Heart left ventricle (tissue), 16 donors: ENCODE measurements at regions not wholly inside any gene's neighbourhood (a gene's known extent, or its start where the extent isn't known, plus 50 kb on each side); places are given as distances from the start of the nearest gene placed in this dataset.

Experiments
- ATAC-seq, 4 donors: fragments of 200-7000 bp; cut with Tn5 transposase; one replicate each; pipeline ENCODE4 v1.9.1; 2020 to 2022; ENCODE audit warnings: moderate library complexity in 4 of 4, mild to moderate bottlenecking in 3 of 4, moderate number of reproducible peaks in 1 of 4
- DNase-seq, 5 donors: peaks; one replicate each; pipeline ENCODE4 v3.0.0-alpha.2; 2020
- H3K27ac ChIP-seq, 12 donors: fragments of 200-600 bp; sonication (generic) in 4 of 12; one replicate each; pipeline versions ENCODE4 v1.5.0 to v1.8.0; 2016 to 2022; ENCODE audit warnings: mild to moderate bottlenecking in 2 of 12
- H3K27me3 ChIP-seq, 9 donors: fragments of 200-600 bp; sonication (generic) in 2 of 9; one replicate each; pipeline versions ENCODE4 v1.5.1 to v1.8.0; 2016 to 2022; ENCODE audit warnings: mild to moderate bottlenecking in 3 of 9
- H3K36me3 ChIP-seq, 9 donors: fragments of 200-600 bp; sonication (generic) in 2 of 9; one replicate each; pipeline versions ENCODE4 v1.5.0 to v1.8.0; 2018 to 2022; ENCODE audit warnings: mild to moderate bottlenecking in 2 of 9
- H3K4me1 ChIP-seq, 12 donors: fragments of 200-600 bp; sonication (generic) in 4 of 12; one replicate each; pipeline versions ENCODE4 v1.5.0 to v1.8.0; 2016 to 2022; ENCODE audit warnings: mild to moderate bottlenecking in 3 of 12
- H3K4me3 ChIP-seq, 12 donors: fragments of 200-600 bp; sonication (generic) in 4 of 12; one replicate each; pipeline versions ENCODE4 v1.5.0 to v1.8.0; 2017 to 2022; ENCODE audit warnings: mild to moderate bottlenecking in 9 of 12, moderate library complexity in 4 of 12
- H3K9me3 ChIP-seq, 12 donors: fragments of 200-600 bp; sonication (generic) in 4 of 12; one replicate each; pipeline versions ENCODE4 v1.5.0 to v1.8.0; 2016 to 2022; ENCODE audit warnings: mild to moderate bottlenecking in 1 of 12
- CTCF ChIP-seq, 12 donors: fragments of 200-600 bp; sonication (generic) in 4 of 12; IDR thresholded peaks; one replicate each; pipeline versions ENCODE4 v1.5.0 to v1.8.0; 2018 to 2022; ENCODE audit warnings: antibody characterized with exemption in 12 of 12, mild to moderate bottlenecking in 5 of 12
- POLR2A ChIP-seq, 2 donors: fragments of 450-650 bp; IDR thresholded peaks; one replicate each; pipeline ENCODE4 v1.6.1; 2017; ENCODE audit warnings: antibody characterized with exemption in 2 of 2, mild to moderate bottlenecking in 2 of 2, moderate library complexity in 2 of 2
- WGBS, 4 donors: extraction: QIAGEN DNeasy Blood & Tissue Kit in 2 of 4; methylation state at CpG; one replicate each; pipeline versions ENCODE4 v1.1.5 to v1.1.7; 2013 to 2018; 5-methylcytosine and 5-hydroxymethylcytosine counted together
- intact Hi-C, 10 donors: fragments of 100-400 bp; cut with DNase I; formaldehyde crosslinking; loops; one replicate each; pipeline versions ENCODE4 v1.11.1 to v1.14.2; 2022
- donor health status: ischemic (EF 13 %, LVEDD 7.1; RV severe dilation, severe dysfunction).
- donor health status: healthy with polysubstance abuse.
- donor health status: DM: no; HTN: yes; CAD: no.
- donor health status: DM: no; HTN: no; CAD: no.
- donor health status: ischemic (EF 25% LVEDD 6.9; RV normal size, moderate dysfunction).
- donor health status: ischemic (EF 25% LVEDD 5.7; RV mildly dilated, moderate dysfunction).
- donor health status: healthy.
- donor health status: DM: yes; HTN: yes; CAD: no.
- donor health status: ischemic (EF 35%, LVEDD 5.7; RV mildly dilated, moderate dysfunction).
- donor health status: nonischemic (EF 11% LVEDD 7.7; RV severe dilation, severe dysfunction).
- donor health status: DM: yes; HTN: yes; CAD: no.
- donor health status: PGD.
- donor health status: ischemic (EF 29% LVEDD 5.4; RV normal size, mild dysfunction).
- donor health status: nonischemic (EF 23%, LVEDD 6.1; RV moderate dilation, normal function).

GRCh38 chr1:96041470-96041869 is 680.1 kb upstream of the PTBP2 start:
- Histone ChIP-seq H3K4me1 (no peaks in the 10 kb centered on the region), H3K27me3 (no peaks in the 10 kb centered on the region), H3K27ac (no peak overlapping the region), H3K4me3 (no peak overlapping the region), H3K36me3 (no peaks in the 10 kb centered on the region), H3K9me3 (no peaks in the 10 kb centered on the region)
- DNase-seq = no peak
- TF ChIP-seq POLR2A (IDR thresholded peaks at IDR 0.05) = no peak
- no peak for ATAC-seq
- WGBS, 4 donors = 81 to 86% (median 85%) methylated on average over 4 of the region's 4 CpGs
- intact Hi-C loops = no loop called here

GRCh38 chr1:96048572-96049212 is 672.9 kb upstream of the PTBP2 start:
- no peak overlapping the region for H3K27ac ChIP-seq
- 63 to 80% (median 70%) methylated on average over 2 of the region's 2 CpGs for WGBS, 4 donors
- ATAC-seq (peak in 1 of 4 donors; percentile 62), DNase-seq (no peak)
- TF ChIP-seq CTCF (IDR thresholded peaks at IDR 0.05) = no peak
- TF ChIP-seq POLR2A (IDR thresholded peaks at IDR 0.05) = no peak
- no peaks in the 10 kb centered on the region for H3K27me3 ChIP-seq
- no peaks in the 10 kb centered on the region for H3K36me3 ChIP-seq
- no peak overlapping the region for H3K4me3 ChIP-seq
- no peaks in the 10 kb centered on the region for H3K4me1 ChIP-seq
- intact Hi-C loops = no loop called here
- peaks cover 0 to 7% (median 0%) of the 10 kb centered on the region in 12 donors for H3K9me3 ChIP-seq

GRCh38 chr1:96049759-96050409 is 671.7 kb upstream of the PTBP2 start:
- TF ChIP-seq CTCF (IDR thresholded peaks at IDR 0.05) = no peak
- no peak for TF ChIP-seq POLR2A (IDR thresholded peaks at IDR 0.05)
- intact Hi-C loops = no loop called here
- no peaks in the 10 kb centered on the region for H3K4me1 ChIP-seq
- no peak overlapping the region for H3K27ac ChIP-seq
- DNase-seq (no peak), ATAC-seq (no peak)
- no peaks in the 10 kb centered on the region for H3K27me3 ChIP-seq
- H3K4me3 ChIP-seq = no peak overlapping the region
- H3K9me3 ChIP-seq = peaks cover 0 to 7% (median 0%) of the 10 kb centered on the region in 12 donors
- 75 to 86% (median 79%) methylated on average over 3 of the region's 3 CpGs for WGBS, 4 donors
- no peaks in the 10 kb centered on the region for H3K36me3 ChIP-seq

- 64 to 68% (median 66%) methylated on average over 1 of the region's 1 CpG for WGBS, 4 donors
- DNase-seq (no peak), ATAC-seq (no peak)
- Histone ChIP-seq H3K27ac (no peak overlapping the region), H3K9me3 (peaks cover 0 to 4% (median 0%) of the 10 kb centered on the region in 12 donors), H3K36me3 (no peaks in the 10 kb centered on the region), H3K4me1 (no peaks in the 10 kb centered on the region), H3K4me3 (no peak overlapping the region), H3K27me3 (no peaks in the 10 kb centered on the region)
- intact Hi-C loops = no loop called here
- TF ChIP-seq CTCF (IDR thresholded peaks at IDR 0.05) (no peak), POLR2A (IDR thresholded peaks at IDR 0.05) (no peak)
Observed at GRCh38 chr1:96059276-96059675, 662.3 kb upstream of the PTBP2 start.
